Stimulated activated naive CD8-positive, alpha-beta T cell treated with anti-CD3 and anti-CD28 coated beads, Interleukin-15, Interleukin-2, amounts not matched to agents 100 ng/mL and 50 ng/mL, for 24 hours (primary cell): ENCODE measurements at regions not wholly inside any gene's neighbourhood (a gene's known extent, or its start where the extent isn't known, plus 50 kb on each side); places are given as distances from the start of the nearest gene placed in this dataset.

ENCODE experiments used
- H3K27ac Mint-ChIP-seq: one replicate; pipeline ENCODE4 v1.8.0; 2021; ENCODE audit warnings: mild to moderate bottlenecking, mixed read lengths
- H3K27me3 Mint-ChIP-seq: one replicate; pipeline ENCODE4 v1.8.0; 2021; ENCODE audit warnings: mixed read lengths
- H3K36me3 Mint-ChIP-seq: one replicate; pipeline ENCODE4 v1.8.0; 2021; ENCODE audit warnings: low read depth, mixed read lengths
- H3K4me1 Mint-ChIP-seq: one replicate; pipeline ENCODE4 v1.8.0; 2021; ENCODE audit warnings: low read depth, mixed read lengths
- H3K4me3 Mint-ChIP-seq: one replicate; pipeline ENCODE4 v1.8.0; 2021; ENCODE audit warnings: mild to moderate bottlenecking, mixed read lengths
- H3K9me3 Mint-ChIP-seq: one replicate; pipeline ENCODE4 v1.8.0; 2021; ENCODE audit warnings: mixed read lengths

DNA sequence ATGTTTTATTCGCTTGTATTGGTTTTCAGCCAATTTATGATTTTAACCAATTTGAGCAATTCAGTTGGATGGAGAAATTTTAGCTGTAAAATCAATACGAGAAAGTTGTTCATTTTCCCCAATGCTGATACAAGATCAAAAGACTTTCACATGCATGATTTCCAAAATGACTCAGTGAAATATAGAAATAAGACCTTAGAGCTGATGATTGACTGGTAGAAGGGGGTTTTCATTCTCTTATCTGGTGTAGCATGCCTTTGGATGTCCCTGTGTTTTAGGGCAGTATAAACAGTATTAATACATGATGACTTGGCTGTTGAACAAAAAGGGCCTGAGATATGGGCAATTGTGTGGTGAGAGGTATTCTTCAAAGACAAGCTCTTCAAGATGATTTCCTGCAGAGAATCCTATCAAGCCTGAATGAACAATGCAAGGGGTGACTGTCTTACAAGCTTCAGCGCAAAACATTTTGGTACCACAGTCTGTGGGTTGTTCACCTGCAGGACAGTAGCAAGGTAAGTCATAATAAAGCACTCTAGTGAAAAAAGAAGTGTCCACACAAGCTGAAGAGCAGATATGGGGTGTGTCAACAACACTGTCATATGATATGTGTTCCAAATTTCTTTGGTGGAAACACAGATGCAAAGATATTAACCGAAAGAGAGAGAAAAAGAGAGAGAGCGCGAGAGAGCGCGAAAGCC is 156.2 kb downstream of the TNFSF18 start:
- Mint-ChIP-seq H3K27me3 (peaks cover 5% of the 10 kb centered on the region), H3K4me3 (peak overlapping the region; percentile 79), H3K9me3 (peaks cover 5% of the 10 kb centered on the region), H3K36me3 (no peaks in the 10 kb centered on the region), H3K4me1 (peaks cover 61% of the 10 kb centered on the region), H3K27ac (peak overlapping the region; percentile 93)

DNA sequence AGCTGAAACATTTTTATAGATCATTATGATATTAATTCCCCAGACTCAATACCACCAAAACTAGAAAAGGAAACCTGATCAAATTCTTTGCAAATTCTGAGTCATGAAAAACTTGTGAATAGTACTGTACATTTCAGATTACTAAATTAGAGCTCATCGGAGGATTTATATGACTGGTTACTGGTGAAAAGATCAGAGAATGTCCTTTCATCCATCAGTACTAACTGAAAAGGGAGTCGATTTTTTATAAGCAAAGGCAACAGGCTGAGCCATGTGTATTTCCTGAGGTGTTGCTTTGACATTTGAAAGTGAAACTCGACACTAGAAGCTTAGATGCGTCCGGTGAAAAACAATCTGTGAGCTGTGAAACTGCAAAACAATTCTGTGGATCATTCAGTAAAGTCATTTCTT is 155.7 kb downstream of the TNFSF18 start:
- Mint-ChIP-seq H3K9me3 (peaks cover 5% of the 10 kb centered on the region), H3K27ac (peak overlapping the region; percentile 93), H3K4me3 (peak overlapping the region; percentile 79), H3K4me1 (peaks cover 65% of the 10 kb centered on the region), H3K36me3 (no peaks in the 10 kb centered on the region), H3K27me3 (peaks cover 3% of the 10 kb centered on the region)

DNA sequence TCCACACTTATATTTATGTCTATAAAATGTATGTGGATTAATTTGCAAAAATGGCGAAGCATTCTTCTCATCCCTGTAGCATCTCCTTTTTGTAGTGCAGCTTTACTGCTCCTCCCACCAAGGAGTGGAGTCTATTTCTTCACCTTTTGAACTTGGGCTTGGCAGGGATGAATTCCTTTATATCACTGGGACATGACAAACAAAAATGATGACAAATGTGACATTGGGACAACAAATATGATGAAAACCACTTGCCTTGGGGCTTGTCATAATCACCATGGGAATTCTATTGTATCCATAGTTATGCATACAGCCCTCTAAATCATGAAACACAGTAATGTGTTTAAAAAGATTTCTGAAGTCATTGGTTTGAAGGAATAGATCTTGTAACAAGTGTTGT is 155.0 kb downstream of the TNFSF18 start:
- Mint-ChIP-seq H3K4me3 (no peak overlapping the region), H3K9me3 (peaks cover 5% of the 10 kb centered on the region), H3K36me3 (no peaks in the 10 kb centered on the region), H3K4me1 (peaks cover 72% of the 10 kb centered on the region), H3K27ac (no peak overlapping the region), H3K27me3 (peaks cover 3% of the 10 kb centered on the region)

DNA sequence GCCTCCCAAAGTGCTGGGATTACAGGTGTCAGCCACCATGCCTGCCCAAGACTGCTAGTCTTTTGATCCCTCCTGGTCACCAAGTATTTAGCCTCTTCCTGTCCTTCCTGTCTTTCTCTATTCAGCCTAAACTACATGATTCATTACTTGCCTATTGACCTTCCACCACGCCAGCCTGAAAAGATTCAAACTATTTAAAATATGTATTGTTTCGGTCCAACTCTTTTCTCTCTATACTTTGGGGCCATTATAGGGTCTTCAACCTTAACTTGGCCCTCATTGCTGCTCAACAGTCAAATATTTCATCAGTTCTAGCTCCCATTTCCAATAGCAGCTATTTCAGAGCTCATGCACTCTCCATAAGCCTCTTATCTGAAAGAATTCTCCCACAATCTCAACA is 153.0 kb downstream of the TNFSF18 start:
- Mint-ChIP-seq H3K27ac (no peak overlapping the region), H3K36me3 (no peaks in the 10 kb centered on the region), H3K4me3 (no peak overlapping the region), H3K27me3 (peaks cover 4% of the 10 kb centered on the region), H3K4me1 (peaks cover 80% of the 10 kb centered on the region), H3K9me3 (peaks cover 5% of the 10 kb centered on the region)

DNA sequence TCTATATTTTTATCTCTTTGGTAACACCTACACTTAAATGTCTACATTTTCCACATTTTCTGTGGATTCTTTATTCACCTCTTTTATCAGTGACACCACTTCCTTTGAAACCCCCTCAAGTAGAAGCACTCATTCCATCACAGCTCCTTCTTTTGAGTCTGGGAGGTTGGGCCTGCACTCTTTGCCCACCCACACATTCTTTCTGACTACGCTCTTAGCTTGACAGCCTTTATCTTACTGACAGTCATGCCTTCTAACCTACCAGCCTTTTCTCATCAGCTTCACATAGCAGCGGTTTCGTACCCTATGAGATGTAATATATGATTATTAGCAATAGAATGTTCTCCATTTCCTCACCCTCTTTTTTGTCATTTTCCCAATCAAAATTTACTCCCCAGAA is 151.9 kb downstream of the TNFSF18 start:
- peaks cover 75% of the 10 kb centered on the region for H3K4me1 Mint-ChIP-seq
- H3K9me3 Mint-ChIP-seq = peaks cover 5% of the 10 kb centered on the region
- H3K4me3 Mint-ChIP-seq = no peak overlapping the region
- peaks cover 4% of the 10 kb centered on the region for H3K27me3 Mint-ChIP-seq
- no peaks in the 10 kb centered on the region for H3K36me3 Mint-ChIP-seq
- H3K27ac Mint-ChIP-seq = peak overlapping the region; percentile 34

- Mint-ChIP-seq H3K27ac (peak overlapping the region; percentile 1), H3K36me3 (no peaks in the 10 kb centered on the region), H3K27me3 (peaks cover 4% of the 10 kb centered on the region), H3K9me3 (peaks cover 5% of the 10 kb centered on the region), H3K4me1 (peaks cover 66% of the 10 kb centered on the region), H3K4me3 (no peak overlapping the region)
Observed at GRCh38 chr1:172900376-172900997, 150.3 kb downstream of the TNFSF18 start.

- peaks cover 5% of the 10 kb centered on the region for H3K9me3 Mint-ChIP-seq
- H3K4me1 Mint-ChIP-seq = peaks cover 74% of the 10 kb centered on the region
- H3K4me3 Mint-ChIP-seq = no peak overlapping the region
- peaks cover 4% of the 10 kb centered on the region for H3K27me3 Mint-ChIP-seq
- H3K27ac Mint-ChIP-seq = no peak overlapping the region
- no peaks in the 10 kb centered on the region for H3K36me3 Mint-ChIP-seq
Observed at GRCh38 chr1:172902200-172902599, 148.5 kb downstream of the TNFSF18 start.

DNA sequence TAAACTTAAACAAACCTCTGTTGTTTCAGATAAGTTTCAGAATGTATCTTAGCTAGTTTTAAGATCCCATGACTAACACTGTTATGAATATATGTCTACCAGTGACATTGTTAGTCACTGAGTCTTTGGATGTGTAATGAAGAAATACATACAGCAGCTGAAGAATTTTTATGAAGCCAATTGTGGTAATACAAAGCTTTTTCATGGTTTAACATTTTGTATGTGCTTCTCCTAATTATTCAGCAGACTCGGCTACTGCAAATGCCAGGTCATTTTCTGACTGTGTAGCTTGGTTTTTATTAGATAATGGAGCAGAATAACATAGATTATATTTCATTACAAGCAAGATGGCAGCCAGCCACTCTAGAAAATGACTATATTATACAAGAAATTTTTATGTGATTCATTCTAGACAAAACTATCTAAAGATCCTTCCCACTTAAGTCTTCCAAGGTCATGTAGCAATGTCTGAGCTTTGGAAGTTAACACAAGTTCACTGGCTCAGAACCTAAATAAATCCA is 147.8 kb downstream of the TNFSF18 start:
- peaks cover 76% of the 10 kb centered on the region for H3K4me1 Mint-ChIP-seq
- no peaks in the 10 kb centered on the region for H3K36me3 Mint-ChIP-seq

GRCh38 chr1:172903581-172904220 is 147.0 kb downstream of the TNFSF18 start:
- Mint-ChIP-seq H3K4me3 (no peak overlapping the region), H3K27ac (no peak overlapping the region), H3K27me3 (peaks cover 4% of the 10 kb centered on the region), H3K9me3 (peaks cover 7% of the 10 kb centered on the region), H3K36me3 (no peaks in the 10 kb centered on the region), H3K4me1 (peaks cover 69% of the 10 kb centered on the region)

More for the DNA sequence above, 147.8 kb downstream of the TNFSF18 start:
- Mint-ChIP-seq H3K27me3 (peaks cover 4% of the 10 kb centered on the region), H3K9me3 (peaks cover under 1% of the 10 kb centered on the region), H3K4me3 (no peak overlapping the region), H3K27ac (no peak overlapping the region)

- H3K4me3 Mint-ChIP-seq = no peak overlapping the region
- H3K36me3 Mint-ChIP-seq = no peaks in the 10 kb centered on the region
- peak overlapping the region; percentile 24 for H3K27ac Mint-ChIP-seq
- H3K4me1 Mint-ChIP-seq = peaks cover 53% of the 10 kb centered on the region
- peaks cover 7% of the 10 kb centered on the region for H3K9me3 Mint-ChIP-seq
- H3K27me3 Mint-ChIP-seq = peaks cover 4% of the 10 kb centered on the region
Observed at GRCh38 chr1:172905452-172905851, 145.3 kb downstream of the TNFSF18 start.

DNA sequence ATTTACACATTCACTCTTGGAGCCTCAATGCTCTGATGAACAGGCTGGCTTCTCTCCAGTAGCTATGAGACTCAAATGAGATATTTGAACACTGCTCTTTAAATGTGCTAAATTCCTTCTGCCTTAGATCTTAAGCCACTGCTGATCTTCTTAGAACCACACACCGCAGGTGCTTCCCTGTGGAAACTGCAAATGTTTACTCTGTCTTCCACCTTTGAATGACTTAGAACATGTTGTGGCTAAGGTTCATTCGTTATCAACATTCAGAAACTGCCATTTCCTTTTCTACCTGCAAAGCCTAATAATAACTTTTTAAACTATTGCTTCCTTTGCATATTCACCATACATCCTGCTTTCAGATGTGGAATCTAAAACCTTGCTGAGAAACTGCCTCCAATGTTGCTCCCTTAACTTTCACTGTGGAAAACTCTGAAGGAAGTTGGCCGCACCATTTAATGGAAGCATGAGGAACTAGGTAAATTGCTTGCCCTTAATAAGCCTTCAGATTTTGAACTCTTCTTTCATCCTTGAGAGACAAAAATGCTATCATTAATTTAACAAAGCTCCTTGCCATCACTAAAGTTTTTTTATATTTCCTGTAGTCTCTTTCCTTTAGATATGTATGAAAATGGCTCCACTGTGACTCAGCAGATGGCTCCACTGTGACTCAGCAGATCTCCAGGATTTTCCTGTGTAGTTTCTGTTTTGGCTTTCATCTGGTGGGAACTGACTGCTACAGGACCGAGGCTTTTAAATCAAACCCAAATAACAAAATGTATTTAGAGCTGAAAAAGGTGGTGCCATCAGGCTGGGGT is 143.8 kb downstream of the TNFSF18 start:
- peak overlapping the region; percentile 17 for H3K27ac Mint-ChIP-seq
- H3K36me3 Mint-ChIP-seq = no peaks in the 10 kb centered on the region
- peak overlapping the region; percentile 44 for H3K4me3 Mint-ChIP-seq
- H3K27me3 Mint-ChIP-seq = no peaks in the 10 kb centered on the region
- peaks cover 7% of the 10 kb centered on the region for H3K9me3 Mint-ChIP-seq
- H3K4me1 Mint-ChIP-seq = peaks cover 44% of the 10 kb centered on the region

GRCh38 chr1:172907834-172908326 is 142.9 kb downstream of the TNFSF18 start:
- no peak overlapping the region for H3K4me3 Mint-ChIP-seq
- peaks cover 12% of the 10 kb centered on the region for H3K9me3 Mint-ChIP-seq
- no peak overlapping the region for H3K27ac Mint-ChIP-seq
- H3K27me3 Mint-ChIP-seq = no peaks in the 10 kb centered on the region
- H3K4me1 Mint-ChIP-seq = peaks cover 37% of the 10 kb centered on the region
- H3K36me3 Mint-ChIP-seq = no peaks in the 10 kb centered on the region

GRCh38 chr1:172909606-172910326 is 141.0 kb downstream of the TNFSF18 start:
- Mint-ChIP-seq H3K9me3 (peaks cover 20% of the 10 kb centered on the region), H3K4me1 (peaks cover 29% of the 10 kb centered on the region), H3K4me3 (no peak overlapping the region), H3K27ac (no peak overlapping the region), H3K27me3 (no peaks in the 10 kb centered on the region), H3K36me3 (peaks cover 3% of the 10 kb centered on the region)

DNA sequence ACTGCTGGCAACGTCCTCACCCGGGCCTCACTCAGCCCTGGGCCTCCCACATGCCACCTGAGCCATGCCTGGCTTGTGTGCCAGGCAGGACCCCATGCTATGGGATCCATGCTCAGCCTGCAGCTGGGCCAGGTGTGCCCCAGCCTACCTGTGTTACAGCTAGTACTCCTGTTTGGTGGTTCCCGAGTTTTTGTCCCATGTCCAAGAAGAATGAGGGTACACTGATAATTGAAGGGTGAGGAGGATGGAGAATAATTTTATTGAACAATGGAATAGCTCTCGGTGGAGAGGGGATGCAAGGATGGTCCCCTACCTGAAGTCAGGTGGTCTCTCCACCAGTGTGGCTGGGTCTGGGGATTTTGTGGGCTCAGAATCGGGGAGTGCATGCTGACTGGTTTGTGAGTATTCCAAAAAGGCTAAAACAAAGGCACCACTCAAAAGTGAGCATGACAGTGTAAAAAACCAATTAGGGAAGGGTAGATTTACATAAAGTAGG is 137.9 kb downstream of the TNFSF18 start:
- Mint-ChIP-seq H3K36me3 (peaks cover 3% of the 10 kb centered on the region), H3K9me3 (peaks cover 20% of the 10 kb centered on the region), H3K4me1 (peaks cover under 1% of the 10 kb centered on the region), H3K4me3 (no peak overlapping the region), H3K27ac (no peak overlapping the region), H3K27me3 (peaks cover 5% of the 10 kb centered on the region)
